Left forelimb (tissue), 1 donor: ENCODE measurements at regions not wholly inside any gene's neighbourhood (a gene's known extent, or its start where the extent isn't known, plus 50 kb on each side); places are given as distances from the start of the nearest gene placed in this dataset.

Experiments used
- DNase-seq: peaks from one replicate; pipeline ENCODE4 v3.0.0-alpha.2; 2018; ENCODE audit warnings: low spot score

DNA sequence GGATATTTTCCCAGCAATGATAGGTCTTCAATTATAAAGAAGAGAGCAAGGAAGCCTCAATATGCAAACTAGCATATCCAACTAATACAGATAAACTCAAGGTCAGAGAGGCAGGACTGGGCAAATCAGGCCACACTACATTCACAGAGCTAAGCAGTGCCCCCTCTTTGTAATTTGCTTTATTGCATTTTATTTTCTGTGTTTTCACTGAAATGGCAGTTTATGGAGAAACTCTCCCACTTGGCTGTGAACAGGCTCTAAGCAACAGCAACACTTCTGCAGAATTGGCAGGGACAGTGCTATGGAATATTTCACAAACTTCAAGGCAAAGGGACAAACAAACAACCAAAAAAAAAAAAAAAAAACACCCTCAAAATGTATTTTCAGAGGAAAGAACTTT, 93.4 kb upstream of the SOD1 start:
- DNase-seq = no peak

DNA sequence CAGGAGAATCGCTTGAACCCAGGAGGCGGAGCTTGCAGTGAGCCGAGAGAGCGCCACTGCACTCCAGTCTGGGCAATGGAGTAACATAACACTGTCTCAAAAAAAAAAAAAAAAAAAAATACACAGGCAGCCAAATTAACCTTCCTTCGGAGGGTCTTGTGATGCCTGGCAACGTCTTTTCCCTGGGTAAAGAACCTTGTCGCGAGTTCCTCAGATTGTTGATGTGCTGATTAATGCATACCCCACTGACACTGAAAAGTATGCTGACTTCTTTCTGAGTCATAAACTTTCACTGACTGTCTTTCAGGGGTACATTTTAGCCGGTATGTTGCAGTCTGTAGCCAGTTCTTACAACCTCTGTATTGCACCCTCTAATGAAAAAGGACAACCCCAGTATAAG, 95.1 kb upstream of the SOD1 start:
- DNase-seq = no peak

DNA sequence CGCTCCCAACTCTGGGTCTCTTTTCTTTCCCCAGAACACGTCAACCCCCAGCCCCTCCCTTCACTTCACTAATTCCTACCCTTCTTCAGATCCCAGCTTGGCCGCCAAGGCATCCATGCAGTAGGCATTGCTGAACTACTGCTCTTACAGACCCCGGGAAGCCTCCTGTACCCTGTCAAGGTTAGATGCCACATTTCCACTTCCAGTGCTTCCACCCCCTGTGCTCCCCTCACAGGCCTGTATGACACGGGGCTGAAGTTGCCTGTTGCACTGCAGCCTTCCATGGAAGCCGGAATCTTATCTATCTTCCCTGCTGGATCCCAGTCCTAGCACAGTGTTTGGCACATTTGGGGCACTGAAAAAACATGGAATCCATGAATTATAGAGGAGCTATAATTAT, 99.0 kb upstream of the SOD1 start:
- DNase-seq = no peak

DNA sequence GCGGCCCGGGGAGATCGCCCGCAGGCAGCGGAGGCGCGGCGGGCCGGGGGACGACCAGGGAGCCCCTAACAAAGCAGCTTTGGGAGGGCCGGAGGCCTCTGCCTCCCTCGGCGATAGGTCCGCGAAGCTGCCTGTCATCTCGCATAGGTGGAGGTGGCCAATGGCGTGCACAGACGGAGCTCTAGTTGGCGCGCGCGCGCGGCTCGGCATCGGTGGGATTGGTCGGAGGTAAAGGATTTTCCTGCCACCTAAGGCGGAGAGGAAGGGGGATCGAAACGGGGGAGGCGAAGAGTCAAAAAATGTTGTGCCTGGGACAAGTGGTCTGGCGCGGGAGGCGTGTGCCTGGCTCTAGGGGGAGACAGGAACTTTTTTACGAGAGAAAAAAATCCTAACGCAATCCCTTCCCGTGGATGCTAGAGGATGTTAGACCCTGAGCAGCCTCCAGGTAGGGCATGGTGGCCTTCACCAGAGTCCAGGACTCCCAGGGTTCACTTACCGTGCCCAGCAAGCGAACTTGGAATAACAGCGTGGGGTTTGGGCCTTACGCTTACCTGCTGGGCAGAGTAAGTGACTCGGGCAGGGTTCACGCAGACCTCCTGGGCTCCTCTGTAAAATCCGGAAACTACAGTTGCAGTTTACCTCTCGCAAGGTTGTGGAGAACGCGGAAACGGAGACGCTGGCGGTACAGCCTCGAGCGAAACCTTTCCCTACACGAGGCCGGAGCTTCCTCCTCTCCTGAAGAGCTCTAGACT, 99.9 kb upstream of the SOD1 start:
- DNase-seq = peak; percentile 99

DNA sequence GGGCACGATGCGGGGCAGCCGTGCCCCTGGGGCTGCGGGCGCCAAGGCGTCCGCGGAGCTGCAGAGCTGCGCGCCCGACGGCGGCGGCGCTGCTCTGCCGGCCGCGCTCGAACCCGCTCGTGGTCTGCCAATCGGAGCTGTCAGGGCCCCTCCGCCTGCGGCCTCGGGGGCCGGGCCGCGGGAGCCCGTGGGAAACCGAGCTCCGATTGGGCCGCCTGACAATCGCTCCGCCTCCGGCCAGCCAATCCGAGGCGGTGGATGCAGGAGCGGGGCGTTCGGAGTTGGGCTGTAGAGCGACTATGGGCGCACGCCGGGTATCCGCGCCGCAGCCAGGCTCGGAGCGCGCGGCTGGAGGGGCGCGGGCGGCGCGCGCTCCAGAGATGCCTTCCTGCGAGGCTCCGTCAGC, 100.5 kb upstream of the SOD1 start:
- DNase-seq = peak; percentile 97

DNA sequence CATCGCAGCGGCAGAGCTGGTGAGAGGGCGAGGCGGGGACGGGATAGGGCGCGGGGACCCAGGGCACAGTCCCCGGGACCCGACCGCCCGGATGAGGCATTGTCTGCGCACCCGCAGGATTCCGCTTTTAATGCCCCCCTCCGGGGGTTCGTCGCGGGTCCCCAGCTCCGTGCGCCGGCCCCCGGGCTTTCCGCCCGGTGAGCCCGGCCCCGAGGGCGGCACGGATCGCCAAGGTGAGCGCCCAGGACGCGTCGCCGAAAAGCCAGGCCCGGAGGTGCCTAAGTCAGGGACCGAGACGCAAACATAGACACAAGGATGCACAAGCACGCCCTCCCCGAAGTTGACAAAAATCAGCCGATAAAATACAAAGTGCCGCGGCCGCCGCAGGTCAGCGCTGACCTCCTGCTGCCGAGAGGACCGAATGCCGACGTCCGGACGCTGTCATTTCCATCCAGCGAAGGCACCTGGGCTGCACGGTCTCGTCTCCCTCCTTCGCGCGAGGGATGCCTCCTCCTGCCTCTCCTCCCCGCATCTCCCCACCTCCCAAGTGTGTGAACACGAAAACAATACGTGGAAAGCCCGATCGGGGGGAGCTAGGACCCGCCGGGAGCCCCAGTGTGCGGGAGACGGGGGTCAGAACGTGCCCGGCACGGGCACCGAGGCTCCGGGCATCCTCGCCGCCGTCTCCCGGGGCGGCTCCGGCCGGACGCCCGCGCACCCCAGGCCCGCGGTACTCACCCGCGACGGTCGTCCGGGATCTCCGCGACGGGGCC, 101.1 kb upstream of the SOD1 start:
- DNase-seq = peak; percentile 80

DNA sequence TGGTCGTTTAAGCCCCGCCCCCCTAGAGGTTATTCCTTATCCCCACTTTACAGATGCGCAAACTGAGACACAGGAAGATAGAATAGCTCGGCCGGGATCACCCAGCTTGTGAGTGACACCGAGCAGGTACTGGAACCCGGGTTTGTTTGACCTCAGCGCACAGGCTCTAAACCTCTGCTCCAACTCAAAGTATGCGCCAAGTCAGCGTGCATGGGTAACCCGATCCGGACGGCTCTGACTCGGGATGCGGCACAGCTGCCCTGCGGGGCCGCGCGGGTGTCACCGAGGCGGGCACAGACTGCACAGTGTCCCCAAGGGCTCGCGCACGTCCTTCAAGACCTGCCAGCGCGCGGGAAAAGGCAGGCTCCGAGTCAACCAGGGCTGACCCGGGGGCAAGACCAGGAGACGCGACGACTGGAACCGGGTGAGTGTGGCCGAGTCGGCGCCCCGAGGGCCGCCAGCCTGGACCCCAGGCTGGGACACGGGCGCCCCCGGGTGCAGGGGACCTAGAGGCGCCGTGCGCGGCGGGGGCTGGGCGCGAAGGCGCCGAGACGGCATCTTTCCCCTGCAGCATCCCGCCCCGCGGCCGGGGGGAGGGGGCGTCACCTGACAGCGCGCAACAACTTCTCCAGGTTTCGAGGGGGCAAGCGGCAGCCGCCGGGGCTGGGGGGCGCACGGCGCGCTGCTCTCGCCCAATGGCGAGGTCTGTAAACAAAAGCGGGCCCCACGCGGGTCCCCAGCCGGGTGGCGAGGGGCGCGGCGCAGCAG, 101.9 kb upstream of the SOD1 start:
- DNase-seq = no peak

DNA sequence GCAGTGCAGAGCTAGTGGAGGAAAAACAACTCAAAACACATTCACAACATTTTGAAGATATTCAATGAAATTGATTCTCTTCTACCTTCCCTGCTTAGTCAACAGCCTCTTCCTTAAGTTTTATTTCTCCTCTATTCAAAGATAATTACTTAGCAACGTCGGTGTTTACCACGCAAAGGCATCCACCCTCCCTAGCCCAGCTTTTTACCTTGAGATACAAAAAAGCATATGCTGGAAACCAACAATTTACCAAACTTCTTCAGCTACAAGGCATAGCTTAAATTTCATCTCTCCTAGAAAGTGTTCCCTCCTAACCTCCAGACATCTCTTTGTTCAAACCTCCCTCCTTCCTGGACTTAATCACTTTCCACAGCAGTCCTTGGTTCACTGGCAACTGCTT, 102.8 kb upstream of the SOD1 start:
- no peak for DNase-seq

DNA sequence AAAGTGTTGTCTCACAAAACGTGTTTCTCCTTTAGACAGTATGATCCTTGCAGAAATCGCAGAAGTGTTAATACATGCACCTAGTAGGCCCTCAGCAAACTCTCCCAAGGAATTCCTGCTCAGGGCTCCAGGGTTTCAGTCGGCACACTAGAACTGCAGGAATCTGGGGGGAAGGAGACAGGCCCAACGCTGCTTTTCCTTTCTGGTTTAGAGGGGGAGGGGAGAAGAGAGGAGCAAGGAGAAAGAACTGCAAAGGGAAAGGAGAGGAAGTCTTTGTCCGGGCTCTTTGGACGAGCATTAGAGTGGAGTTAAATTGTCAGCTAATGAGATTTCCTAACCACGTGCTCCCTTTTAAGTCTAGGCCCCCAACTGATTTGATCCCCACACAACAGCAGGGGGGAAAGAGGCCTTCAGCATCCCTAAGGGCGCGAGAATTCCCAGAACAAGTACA, 103.7 kb upstream of the SOD1 start:
- no peak for DNase-seq

DNA sequence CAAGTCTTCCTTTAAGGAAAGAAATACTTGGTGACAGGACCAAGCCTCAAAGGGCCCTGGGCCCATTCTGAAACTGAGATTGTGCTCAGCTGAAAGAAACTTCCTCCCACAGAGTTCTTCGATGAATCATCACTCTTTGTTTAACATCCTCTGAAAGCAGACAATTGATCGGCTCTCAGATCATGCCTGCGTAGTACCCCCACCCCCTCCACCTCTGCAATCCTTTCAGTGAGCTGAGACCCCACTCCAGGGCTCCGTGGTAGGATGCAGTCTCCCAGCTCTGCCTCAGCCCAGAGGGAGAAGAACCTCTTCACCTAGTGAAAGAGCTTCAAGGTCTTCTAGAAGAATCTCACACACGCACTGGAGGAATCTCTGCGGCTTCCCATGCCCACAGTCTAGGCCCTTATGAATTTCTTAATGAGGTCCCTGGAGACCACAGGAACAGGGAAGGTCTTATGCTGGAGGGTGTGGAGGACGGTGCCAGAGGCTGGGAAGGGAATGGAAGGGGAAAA, 104.9 kb upstream of the SOD1 start:
- no peak for DNase-seq

DNA sequence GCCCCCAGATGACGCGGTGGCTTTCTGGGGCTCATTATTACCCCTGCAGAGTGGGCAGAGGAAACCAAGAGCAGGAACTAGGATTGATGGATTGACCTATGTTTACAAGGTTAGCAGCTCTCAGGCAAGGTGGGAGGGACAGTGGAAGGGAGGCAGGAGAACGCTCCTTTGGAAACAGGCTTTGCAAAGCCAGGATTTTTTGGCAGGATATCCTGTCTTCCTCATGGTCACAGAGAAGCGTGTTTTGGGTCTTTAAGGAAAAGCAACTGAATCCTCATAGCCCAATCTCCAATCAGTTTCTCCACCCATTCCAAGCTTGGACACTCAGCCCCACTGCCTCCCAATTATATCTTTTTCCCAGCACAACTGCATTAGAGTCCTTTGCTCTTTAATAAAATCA, 105.6 kb upstream of the SOD1 start:
- no peak for DNase-seq

DNA sequence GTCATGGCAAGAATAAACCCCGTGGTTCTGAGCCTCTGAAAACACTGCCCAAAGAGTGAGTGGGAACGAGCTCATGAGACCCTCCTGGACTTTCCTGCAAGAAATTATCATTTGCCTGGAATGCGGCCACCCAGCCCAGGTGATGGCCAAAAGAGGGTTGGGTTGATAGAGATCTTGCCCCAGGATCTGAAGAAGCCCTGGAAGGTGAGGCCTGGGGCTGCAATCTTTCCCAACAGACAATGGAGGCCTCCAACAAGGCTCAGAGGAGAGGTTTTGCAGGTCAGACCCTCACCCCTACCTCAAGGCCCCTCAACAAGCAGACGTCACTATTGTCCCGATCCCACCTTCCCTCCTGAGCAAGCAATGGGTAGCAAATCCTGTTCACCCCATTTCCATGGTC, 106.0 kb upstream of the SOD1 start:
- DNase-seq = no peak

DNA sequence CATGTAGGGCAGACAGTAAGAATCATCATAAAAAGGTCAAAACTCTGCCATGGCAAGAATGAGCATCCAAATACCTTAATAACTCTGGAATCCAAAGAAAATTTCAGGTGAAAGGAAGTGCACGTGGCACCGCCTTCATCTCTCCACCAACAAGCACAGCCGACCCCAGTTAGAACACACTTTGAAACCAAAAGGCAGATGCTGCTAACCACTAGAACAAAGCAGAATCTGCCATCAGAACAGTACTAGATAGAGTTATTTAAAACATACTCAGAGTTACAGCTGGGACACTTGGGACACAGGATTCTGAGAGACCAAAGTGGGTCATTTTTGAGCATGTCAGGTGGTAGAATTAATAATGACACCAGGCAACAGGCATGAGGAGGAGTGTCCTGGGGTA, 106.7 kb upstream of the SOD1 start:
- DNase-seq = no peak

DNA sequence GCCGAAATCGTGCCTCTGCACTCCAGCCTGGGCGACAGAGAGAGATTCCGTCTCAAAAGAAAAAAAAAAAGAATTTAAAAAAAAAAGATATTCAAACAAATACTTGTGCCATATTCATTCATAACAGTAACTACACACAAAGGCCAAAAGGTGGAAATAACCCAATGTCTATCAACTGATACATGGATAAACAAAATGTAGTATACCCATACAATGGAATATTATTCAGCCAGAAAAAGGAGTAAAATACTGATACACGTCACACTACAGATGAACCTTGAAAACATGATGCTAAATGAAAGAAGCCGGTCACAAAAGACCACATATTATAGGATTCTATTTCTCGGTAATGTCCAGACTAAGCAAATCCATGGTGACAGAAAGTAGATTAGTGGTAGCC, 109.4 kb upstream of the SOD1 start:
- no peak for DNase-seq

DNA sequence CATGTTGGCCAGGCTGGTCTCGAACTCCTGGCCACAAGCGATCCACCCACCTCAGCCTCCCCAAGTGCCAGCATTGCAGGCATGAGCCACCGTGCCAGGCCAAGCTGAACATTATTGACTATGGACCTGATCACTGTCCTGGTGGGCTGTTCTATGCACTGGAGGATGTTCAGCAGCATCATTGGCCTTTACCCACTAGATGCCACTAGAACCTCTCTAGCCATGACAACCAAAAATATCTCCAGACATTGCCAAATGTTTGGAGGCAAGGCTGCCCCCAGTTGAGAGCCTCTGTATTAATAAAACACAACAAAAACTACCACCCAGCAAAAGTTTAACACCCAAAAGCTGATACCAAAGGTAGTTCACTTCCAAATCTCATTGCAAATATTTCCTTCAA, 110.8 kb upstream of the SOD1 start:
- no peak for DNase-seq

DNA sequence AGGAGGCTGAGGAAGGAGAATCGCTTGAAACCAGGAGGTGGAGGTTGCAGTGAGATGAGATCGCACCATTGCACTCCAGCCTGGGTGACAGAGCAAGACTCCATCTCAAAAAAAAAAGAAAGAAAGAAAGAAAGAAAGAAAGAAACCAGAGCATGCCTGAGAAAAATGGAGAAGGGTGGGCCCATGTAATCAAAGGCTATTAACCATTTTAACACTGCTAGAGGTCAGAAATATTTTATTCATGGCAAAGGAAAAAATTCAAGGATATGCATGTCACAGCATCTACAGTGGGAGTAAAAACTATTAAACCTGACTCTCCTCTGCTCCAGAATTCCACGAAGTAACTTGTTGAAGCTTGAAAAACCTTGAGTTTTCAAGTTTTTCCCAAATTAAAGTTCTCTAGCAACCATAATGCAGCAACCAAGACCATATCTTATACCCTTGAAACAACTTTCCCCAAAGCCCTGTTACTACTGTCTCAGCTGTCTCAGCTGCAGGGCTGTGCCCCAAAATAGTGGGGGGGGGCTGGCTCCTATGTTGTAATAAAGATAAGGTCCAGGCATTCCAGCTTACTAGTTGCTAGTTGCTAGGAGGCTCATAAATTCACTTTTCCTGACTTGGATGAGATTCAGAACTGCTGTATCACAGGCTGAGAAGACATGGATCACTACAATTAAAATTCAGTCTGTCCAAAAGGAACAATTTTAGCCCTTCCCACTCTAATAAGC, 112.9 kb upstream of the SOD1 start:
- DNase-seq = no peak

DNA sequence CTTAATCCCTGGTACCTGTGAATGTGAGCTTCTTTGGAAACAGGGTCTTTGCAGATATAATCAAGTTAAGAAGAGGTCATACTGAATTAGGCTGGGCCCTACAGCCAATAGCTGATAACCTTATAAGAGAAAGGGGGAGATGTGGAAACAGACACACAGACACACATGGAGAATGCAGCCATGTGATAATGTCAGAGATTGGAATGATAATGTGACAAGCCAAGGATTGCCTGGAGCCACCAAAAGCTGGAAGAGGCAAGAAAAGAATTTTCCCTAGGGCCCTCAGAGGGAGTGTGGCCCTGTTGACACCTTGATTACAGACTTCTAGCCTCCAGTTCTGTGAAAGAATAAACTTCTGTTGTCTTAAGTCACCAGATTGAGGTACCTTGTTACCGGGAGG, 114.5 kb upstream of the SOD1 start:
- DNase-seq = no peak

DNA sequence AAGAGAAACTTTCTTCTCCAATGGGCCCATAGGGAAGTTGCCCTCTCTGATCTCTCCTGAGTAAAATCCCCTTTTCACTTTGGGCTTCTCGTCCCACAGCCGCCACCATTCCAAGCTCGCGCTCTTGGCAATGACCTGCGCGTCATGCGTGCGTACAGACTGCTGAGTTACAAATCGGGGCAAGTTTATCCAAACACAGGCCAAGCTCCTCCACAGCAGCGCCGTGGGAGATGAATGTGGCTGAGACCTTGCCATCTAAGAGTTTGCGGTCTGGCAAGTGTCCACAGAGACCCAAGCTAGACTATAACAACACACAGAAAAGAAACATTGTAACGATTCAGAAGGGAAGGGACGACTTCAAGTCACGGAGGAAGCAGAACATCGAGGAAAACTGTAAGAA, 116.3 kb upstream of the SOD1 start:
- DNase-seq = no peak

DNA sequence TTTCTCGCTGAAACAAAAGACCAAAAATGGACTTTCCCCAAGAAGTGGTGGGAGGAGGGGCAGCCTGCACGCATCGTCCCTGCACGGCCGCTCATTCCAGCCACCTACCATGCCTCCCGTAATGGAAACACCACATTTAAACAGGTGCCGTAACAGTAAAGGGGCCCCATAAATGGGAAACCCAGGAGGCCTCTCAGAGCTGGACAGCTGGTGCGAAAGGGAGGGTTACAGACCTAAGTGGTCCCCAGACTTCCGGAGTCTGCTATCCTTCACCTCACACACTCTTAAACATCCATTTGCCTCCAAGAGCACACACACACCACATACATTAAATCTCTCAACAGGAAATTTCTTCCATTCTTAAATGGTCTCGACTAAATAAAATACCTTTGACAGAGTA, 120.7 kb upstream of the SOD1 start:
- peak; percentile 72 for DNase-seq

DNA sequence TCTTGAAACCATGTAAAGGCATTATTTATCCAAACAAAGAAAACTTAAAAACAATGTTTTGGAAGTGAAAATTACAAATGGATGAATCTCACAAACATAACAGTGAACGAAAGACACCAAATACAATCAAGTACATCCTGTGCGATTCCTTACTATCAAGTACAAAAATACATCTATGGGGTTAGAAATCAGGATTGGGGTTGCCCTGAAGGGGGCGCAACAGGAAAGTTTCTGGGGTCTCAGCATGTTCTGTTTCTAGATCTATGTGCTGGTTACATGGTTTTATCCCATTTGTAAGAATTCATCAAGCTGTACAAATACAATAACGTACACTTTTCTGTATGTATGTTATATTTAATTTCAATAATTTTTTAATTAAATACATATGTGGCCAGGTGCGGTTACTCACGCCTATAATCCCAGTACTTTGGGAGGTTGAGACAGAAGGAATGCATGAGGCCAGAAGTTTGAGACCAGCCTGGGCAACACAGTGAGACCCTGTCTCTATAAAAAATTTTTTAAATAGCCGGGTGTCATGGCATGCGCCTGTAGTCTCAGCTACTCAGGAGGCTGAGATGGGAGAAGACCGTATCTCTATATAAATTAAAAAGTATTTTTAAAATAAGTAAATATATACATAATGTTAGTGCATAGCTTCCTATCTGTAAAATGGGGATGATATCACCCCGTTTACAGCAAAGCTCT, 121.5 kb upstream of the SOD1 start:
- no peak for DNase-seq

DNA sequence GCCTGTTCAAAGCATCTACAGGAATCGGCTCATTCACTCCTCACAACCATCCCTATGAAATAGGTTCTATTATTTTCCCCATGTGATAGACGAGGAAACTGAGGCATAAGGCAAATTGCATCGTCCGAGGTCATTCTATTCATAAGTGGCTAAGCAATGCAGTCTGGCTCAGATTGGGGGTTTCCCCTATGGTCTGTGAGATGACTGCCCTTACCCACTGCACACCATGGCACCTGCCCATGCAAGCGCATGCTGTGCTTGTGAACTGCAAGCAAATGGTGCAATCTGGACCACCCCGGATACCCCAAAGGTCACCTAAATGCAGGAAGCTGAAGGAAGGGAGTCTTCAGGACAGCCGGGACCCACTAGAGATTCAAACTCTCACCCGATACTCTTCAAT, 123.4 kb upstream of the SOD1 start:
- DNase-seq = no peak
